Activated CD4-positive, alpha-beta T cell treated with anti-CD3 and anti-CD28 coated beads, Interleukin-2, amount 10 ng/mL, durations not matched to agents 7 days and 5 days (primary cell): ENCODE measurements at regions not wholly inside any gene's neighbourhood (a gene's known extent, or its start where the extent isn't known, plus 50 kb on each side); places are given as distances from the start of the nearest gene placed in this dataset.

Experiments used
- CTCF ChIA-PET: fragments of 350-600 bp; sonication (Branson Sonifier 250); formaldehyde crosslinking; loops from one replicate; lab custom pipeline; 2021; ENCODE audit warnings: antibody characterized with exemption; lab: Charles Lee
- POLR2A ChIA-PET: fragments of 350-600 bp; sonication (Branson Sonifier 250); formaldehyde crosslinking; loops from one replicate; lab custom pipeline; 2021; ENCODE audit warnings: antibody characterized with exemption; lab: Charles Lee
- DNase-seq: peaks from one replicate; pipeline ENCODE4 v3.0.0-alpha.2; 2020
- H3K27ac Mint-ChIP-seq: one replicate; pipeline ENCODE4 v1.8.0; 2021; ENCODE audit warnings: mild to moderate bottlenecking, moderate library complexity, mixed read lengths
- H3K27me3 Mint-ChIP-seq: one replicate; pipeline ENCODE4 v1.8.0; 2021; ENCODE audit warnings: mixed read lengths
- H3K36me3 Mint-ChIP-seq: one replicate; pipeline ENCODE4 v1.8.0; 2021; ENCODE audit warnings: low read depth, mixed read lengths
- H3K4me1 Mint-ChIP-seq: one replicate; pipeline ENCODE4 v1.8.0; 2021; ENCODE audit warnings: mixed read lengths
- H3K4me3 Mint-ChIP-seq: one replicate; pipeline ENCODE4 v1.8.0; 2021; ENCODE audit warnings: mild to moderate bottlenecking, moderate library complexity, mixed read lengths
- H3K9me3 Mint-ChIP-seq: one replicate; pipeline ENCODE4 v1.8.0; 2021; ENCODE audit warnings: mixed read lengths

DNA sequence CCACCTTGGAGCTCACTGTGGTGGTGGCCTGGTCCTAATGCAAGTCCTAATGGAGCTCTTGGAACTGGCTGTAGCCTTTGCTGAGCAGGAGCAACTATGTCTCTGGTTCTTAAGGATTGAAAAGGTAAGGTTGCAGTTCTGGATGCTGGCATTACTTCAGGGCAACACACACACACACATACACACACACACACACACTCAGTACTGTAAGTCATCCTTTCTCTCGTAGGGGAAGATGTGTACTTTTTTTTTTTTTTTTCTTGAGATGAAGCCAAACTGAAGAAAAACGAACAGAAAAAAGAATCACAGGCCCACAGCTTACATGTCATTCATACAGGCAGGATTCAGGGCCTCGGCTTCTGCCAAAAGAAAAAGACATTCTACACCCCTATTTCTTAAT, 81.1 kb upstream of the RPS23 start:
- Mint-ChIP-seq H3K4me1 (peaks cover 60% of the 10 kb centered on the region), H3K27ac (no peak overlapping the region), H3K9me3 (no peaks in the 10 kb centered on the region), H3K4me3 (no peak overlapping the region), H3K36me3 (no peaks in the 10 kb centered on the region), H3K27me3 (no peaks in the 10 kb centered on the region)
- CTCF ChIA-PET: interaction anchor here (1.6 to 1.7 kb wide), 2 partner anchors 9 to 10 kb away, joined by 4 read pairs; no protein-coding TSS in a partner anchor
- POLR2A ChIA-PET: no interaction called here
- no peak for DNase-seq

- ChIA-PET CTCF (interaction anchor here (1.7 kb wide), 1 partner anchor 10 kb away, joined by 4 read pairs; no protein-coding TSS in a partner anchor), POLR2A (no interaction called here)
- Mint-ChIP-seq H3K4me3 (no peak overlapping the region), H3K27ac (peak overlapping the region; percentile 98), H3K4me1 (peaks cover 67% of the 10 kb centered on the region), H3K27me3 (no peaks in the 10 kb centered on the region), H3K36me3 (no peaks in the 10 kb centered on the region), H3K9me3 (no peaks in the 10 kb centered on the region)
- no peak for DNase-seq
Observed at GRCh38 chr5:82358457-82358856, 80.3 kb upstream of the RPS23 start.

- Mint-ChIP-seq H3K27me3 (no peaks in the 10 kb centered on the region), H3K4me3 (peak overlapping the region; percentile 68), H3K36me3 (no peaks in the 10 kb centered on the region), H3K27ac (peak overlapping the region; percentile 98), H3K9me3 (no peaks in the 10 kb centered on the region), H3K4me1 (peaks cover 78% of the 10 kb centered on the region)
- CTCF ChIA-PET: interaction anchor here (0.7 to 1.5 kb wide), 3 partner anchors 10 to 334 kb away, joined by 3 read pairs; no protein-coding TSS in a partner anchor
- POLR2A ChIA-PET: interaction anchor here (0.6 kb wide), 1 partner anchor 78 kb away, joined by 3 read pairs; no protein-coding TSS in a partner anchor
- peak; percentile 85 for DNase-seq
Observed at GRCh38 chr5:82356808-82357671, 78.9 kb upstream of the RPS23 start.

GRCh38 chr5:82356021-82356420, 77.9 kb upstream of the RPS23 start:
- H3K27me3 Mint-ChIP-seq: no peaks in the 10 kb centered on the region
- no peak overlapping the region for H3K4me3 Mint-ChIP-seq
- no peak for DNase-seq
- H3K4me1 Mint-ChIP-seq: peaks cover 81% of the 10 kb centered on the region
- peak overlapping the region; percentile 10 for H3K27ac Mint-ChIP-seq
- H3K36me3 Mint-ChIP-seq: no peaks in the 10 kb centered on the region
- CTCF ChIA-PET: no interaction called here
- POLR2A ChIA-PET: no interaction called here
- H3K9me3 Mint-ChIP-seq: no peaks in the 10 kb centered on the region

- Mint-ChIP-seq H3K9me3 (no peaks in the 10 kb centered on the region), H3K27me3 (no peaks in the 10 kb centered on the region), H3K4me1 (peaks cover 76% of the 10 kb centered on the region), H3K27ac (no peak overlapping the region), H3K36me3 (no peaks in the 10 kb centered on the region), H3K4me3 (no peak overlapping the region)
- CTCF ChIA-PET: no interaction called here
- no peak for DNase-seq
- POLR2A ChIA-PET: no interaction called here
Observed at GRCh38 chr5:82355496-82355895, 77.3 kb upstream of the RPS23 start.

DNA sequence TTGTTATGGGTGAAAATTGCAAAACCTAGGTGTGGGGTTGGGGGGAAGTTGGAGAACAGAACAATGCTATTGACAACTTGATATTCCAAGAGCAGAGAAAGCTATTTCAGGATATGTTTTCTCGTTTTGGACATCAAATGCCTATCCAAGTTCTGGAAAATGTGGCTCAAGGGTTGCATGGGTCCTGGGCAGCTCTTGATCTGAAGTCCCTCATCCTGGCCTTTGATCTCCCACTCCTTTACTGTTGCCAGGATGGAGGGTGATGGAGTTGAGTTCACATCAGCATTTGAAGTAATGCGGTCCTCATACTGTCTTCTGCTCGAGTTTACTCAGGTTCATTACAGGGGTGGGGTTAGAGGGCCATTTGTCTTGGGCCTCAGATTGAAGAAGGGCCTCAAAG, 76.9 kb upstream of the RPS23 start:
- H3K9me3 Mint-ChIP-seq: no peaks in the 10 kb centered on the region
- no peaks in the 10 kb centered on the region for H3K27me3 Mint-ChIP-seq
- H3K27ac Mint-ChIP-seq: no peak overlapping the region
- no peaks in the 10 kb centered on the region for H3K36me3 Mint-ChIP-seq
- H3K4me3 Mint-ChIP-seq: no peak overlapping the region
- CTCF ChIA-PET: interaction anchor here (0.6 to 0.8 kb wide), 2 partner anchors 134 to 735 kb away, joined by 3 to 5 read pairs; no protein-coding TSS in a partner anchor
- no peak for DNase-seq
- POLR2A ChIA-PET: no interaction called here
- peaks cover 73% of the 10 kb centered on the region for H3K4me1 Mint-ChIP-seq

DNA sequence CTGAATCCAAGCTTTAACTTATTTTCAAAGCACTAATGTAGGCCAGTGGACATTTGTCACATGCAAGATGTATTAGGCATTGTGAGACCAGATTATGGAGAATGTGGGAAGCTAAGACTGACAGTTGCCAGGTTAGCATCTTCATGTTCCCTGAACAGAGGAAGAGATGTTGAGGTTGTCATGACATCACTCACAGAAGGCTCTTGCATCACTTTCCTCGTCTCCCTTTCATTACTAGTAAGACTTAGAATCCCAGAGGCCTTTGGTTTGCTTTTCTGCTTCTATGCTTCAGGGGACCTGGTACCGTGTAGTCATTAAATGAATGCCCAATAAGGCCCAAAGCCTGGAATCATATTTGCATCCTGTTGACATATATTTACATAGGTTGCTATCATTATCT, 76.4 kb upstream of the RPS23 start:
- CTCF ChIA-PET: interaction anchor here (0.6 to 0.8 kb wide), 2 partner anchors 134 to 736 kb away, joined by 3 to 5 read pairs; no protein-coding TSS in a partner anchor
- peaks cover 70% of the 10 kb centered on the region for H3K4me1 Mint-ChIP-seq
- no peak for DNase-seq

GRCh38 chr5:82353522-82353921, 75.4 kb upstream of the RPS23 start:
- ChIA-PET POLR2A (interaction anchor here (0.6 kb wide), 1 partner anchor 303 kb away, joined by 6 read pairs; no protein-coding TSS in a partner anchor), CTCF (no interaction called here)
- Mint-ChIP-seq H3K4me1 (peaks cover 62% of the 10 kb centered on the region), H3K4me3 (no peak overlapping the region), H3K27me3 (no peaks in the 10 kb centered on the region), H3K36me3 (no peaks in the 10 kb centered on the region), H3K27ac (no peak overlapping the region), H3K9me3 (no peaks in the 10 kb centered on the region)
- no peak for DNase-seq

More for the DNA sequence above, 76.4 kb upstream of the RPS23 start:
- no peak overlapping the region for H3K27ac Mint-ChIP-seq
- POLR2A ChIA-PET: no interaction called here
- no peaks in the 10 kb centered on the region for H3K27me3 Mint-ChIP-seq
- no peaks in the 10 kb centered on the region for H3K36me3 Mint-ChIP-seq
- no peak overlapping the region for H3K4me3 Mint-ChIP-seq
- no peaks in the 10 kb centered on the region for H3K9me3 Mint-ChIP-seq

DNA sequence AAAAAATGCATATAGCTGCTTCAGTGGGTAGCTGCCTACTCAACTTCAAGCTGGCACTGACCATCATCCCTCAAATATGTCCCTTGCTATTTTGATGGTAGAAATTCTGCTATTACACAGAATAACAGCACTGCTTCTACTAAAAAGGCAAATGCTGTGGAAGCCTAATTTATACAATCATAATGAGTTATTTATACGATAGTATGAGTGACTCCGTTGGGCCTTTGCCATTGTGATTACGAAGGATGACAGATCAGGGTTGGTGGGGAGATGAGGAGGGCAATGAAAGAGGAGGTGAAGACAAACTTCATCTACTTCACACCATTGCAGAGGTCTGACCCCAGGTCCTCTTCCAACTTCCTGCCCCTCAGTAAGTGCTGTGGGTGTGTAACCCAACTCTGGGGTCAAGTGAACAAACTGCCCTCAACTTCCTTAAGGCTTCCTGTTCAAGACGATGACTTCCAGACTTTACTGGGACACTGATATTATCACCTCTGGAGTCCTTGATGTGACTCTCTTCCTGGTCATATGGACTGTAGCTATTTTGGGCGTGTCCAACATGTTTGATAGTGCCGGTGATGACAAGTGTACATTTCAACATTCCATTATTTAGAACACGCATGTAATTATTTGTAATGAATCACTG, 74.1 kb upstream of the RPS23 start:
- H3K27me3 Mint-ChIP-seq: no peaks in the 10 kb centered on the region
- H3K4me1 Mint-ChIP-seq: peaks cover 61% of the 10 kb centered on the region
- no peaks in the 10 kb centered on the region for H3K36me3 Mint-ChIP-seq
- POLR2A ChIA-PET: no interaction called here
- H3K9me3 Mint-ChIP-seq: no peaks in the 10 kb centered on the region
- no peak for DNase-seq
- H3K27ac Mint-ChIP-seq: no peak overlapping the region
- CTCF ChIA-PET: interaction anchor here (0.6 to 1.6 kb wide), 3 partner anchors 9 to 17 kb away, joined by 3 to 4 read pairs (median 4); no protein-coding TSS in a partner anchor
- H3K4me3 Mint-ChIP-seq: no peak overlapping the region

GRCh38 chr5:82351754-82352145, 73.6 kb upstream of the RPS23 start:
- ChIA-PET CTCF (interaction anchor here (0.6 to 1.6 kb wide), 3 partner anchors 9 to 17 kb away, joined by 3 to 4 read pairs (median 4); no protein-coding TSS in a partner anchor), POLR2A (no interaction called here)
- Mint-ChIP-seq H3K4me1 (peaks cover 58% of the 10 kb centered on the region), H3K27me3 (no peaks in the 10 kb centered on the region), H3K36me3 (no peaks in the 10 kb centered on the region), H3K4me3 (no peak overlapping the region), H3K27ac (no peak overlapping the region), H3K9me3 (no peaks in the 10 kb centered on the region)
- DNase-seq: peak; percentile 25

- no peak for DNase-seq
- Mint-ChIP-seq H3K9me3 (no peaks in the 10 kb centered on the region), H3K27me3 (no peaks in the 10 kb centered on the region), H3K36me3 (no peaks in the 10 kb centered on the region), H3K4me1 (peaks cover 55% of the 10 kb centered on the region), H3K4me3 (no peak overlapping the region), H3K27ac (no peak overlapping the region)
- CTCF ChIA-PET: interaction anchor here (0.6 to 1.6 kb wide), 2 partner anchors 17 to 743 kb away, joined by 3 to 4 read pairs; no protein-coding TSS in a partner anchor
- POLR2A ChIA-PET: no interaction called here
Observed at GRCh38 chr5:82351297-82351696, 73.1 kb upstream of the RPS23 start.

GRCh38 chr5:82349652-82350051, 71.5 kb upstream of the RPS23 start:
- CTCF ChIA-PET: interaction anchor here (1.0 to 1.5 kb wide), 4 partner anchors 9 to 337 kb away, joined by 3 to 4 read pairs (median 3); no protein-coding TSS in a partner anchor
- no peak overlapping the region for H3K4me3 Mint-ChIP-seq

More at GRCh38 chr5:82349652-82350051, 71.5 kb upstream of the RPS23 start:
- DNase-seq: peak; percentile 35
- H3K4me1 Mint-ChIP-seq: peaks cover 44% of the 10 kb centered on the region
- no peaks in the 10 kb centered on the region for H3K27me3 Mint-ChIP-seq
- no peaks in the 10 kb centered on the region for H3K9me3 Mint-ChIP-seq
- H3K36me3 Mint-ChIP-seq: no peaks in the 10 kb centered on the region
- POLR2A ChIA-PET: no interaction called here
- H3K27ac Mint-ChIP-seq: no peak overlapping the region
